Prostate gland (tissue), 2 donors: ENCODE measurements at regions not wholly inside any gene's neighbourhood (a gene's known extent, or its start where the extent isn't known, plus 50 kb on each side); places are given as distances from the start of the nearest gene placed in this dataset.

Experiments
- DNase-seq: peaks from one replicate; pipeline ENCODE4 v3.0.0-alpha.2; 2019; ENCODE audit warnings: low spot score
- H3K27ac ChIP-seq, 2 donors: fragments of 200-600 bp; sonication (generic); 2 replicates each; pipeline ENCODE4 v1.5.1; 2017 to 2019
- H3K27me3 ChIP-seq: fragments of 200-600 bp; sonication (generic); replicated peaks from 2 replicates; pipeline ENCODE4 v1.5.1; 2019; ENCODE audit not compliant: insufficient read depth
- H3K36me3 ChIP-seq, 2 donors: fragments of 200-600 bp; sonication (generic); 1 replicate in 1 of 2; 2 replicates in 1 of 2; pipeline versions ENCODE4 v1.5.1 to v1.8.1; 2017 to 2019
- H3K4me1 ChIP-seq: fragments of 200-600 bp; sonication (generic); replicated peaks from 2 replicates; pipeline ENCODE4 v1.5.1; 2019
- H3K4me3 ChIP-seq, 2 donors: fragments of 200-600 bp; sonication (generic); 2 replicates each; pipeline ENCODE4 v1.5.1; 2017 to 2019
- H3K9me3 ChIP-seq: fragments of 200-600 bp; sonication (generic); 2 replicates; pipeline ENCODE4 v1.5.1; 2017
- POLR2A ChIP-seq: fragments of 450-650 bp; IDR thresholded peaks from one replicate; pipeline ENCODE4 v1.6.1; 2016; ENCODE audit warnings: antibody characterized with exemption, mild to moderate bottlenecking
- POLR2AphosphoS5 ChIP-seq: sonication (generic); formaldehyde crosslinking; IDR thresholded peaks from one replicate; pipeline ENCODE4 v1.6.1; 2017; ENCODE audit warnings: antibody characterized with exemption
- WGBS: methylation state at CpG from one replicate; pipeline ENCODE4 v1.1.5; 2018; 5-methylcytosine and 5-hydroxymethylcytosine counted together
- intact Hi-C: fragments of 100-400 bp; cut with DNase I; formaldehyde crosslinking; loops from one replicate; pipeline ENCODE4 v1.14.2; 2022
- TF ChIP-seq, protein P1 (sequence below), 4 experiments: fragments of 200-600 bp in 2 of 4; fragments of 450-650 bp in 2 of 4; sonication (generic) in 2 of 4; IDR thresholded peaks; 1 replicate in 3 of 4; 2 replicates in 1 of 4; pipeline ENCODE4 v1.5.1; 2016 to 2019; ENCODE audit warnings: antibody characterized with exemption in 4 of 4, mild to moderate bottlenecking in 2 of 4, moderate library complexity in 2 of 4

DNA sequence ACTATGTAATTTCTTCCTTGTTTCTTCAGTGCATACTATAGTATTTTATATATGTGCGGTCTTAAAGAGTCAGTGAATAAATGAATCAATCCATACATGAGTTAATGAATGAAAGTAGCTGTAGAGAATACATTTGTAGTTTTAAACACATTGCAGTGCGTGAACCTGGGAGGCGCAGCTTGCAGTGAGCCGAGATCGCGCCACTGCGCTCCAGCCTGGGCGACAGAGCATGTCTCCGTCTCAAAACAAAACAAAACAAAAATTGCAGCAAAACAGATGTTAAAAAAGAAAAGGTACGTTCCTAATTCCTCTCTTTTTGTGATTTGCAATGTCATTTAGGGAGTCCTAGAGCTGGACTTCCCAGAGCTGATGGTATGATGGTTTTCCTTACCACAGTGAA lies 1144.8 kb upstream of the FANCL start:
- Histone ChIP-seq H3K36me3 (no peaks in the 10 kb centered on the region), H3K27ac (no peak overlapping the region), H3K4me3 (no peak overlapping the region), H3K9me3 (no peaks in the 10 kb centered on the region), H3K4me1 (no peaks in the 10 kb centered on the region), H3K27me3 (no peaks in the 10 kb centered on the region)
- 94% methylated on average over 10 of the region's 10 CpGs for WGBS
- DNase-seq: no peak
- intact Hi-C loops: no loop called here
- TF ChIP-seq, protein P1, sequence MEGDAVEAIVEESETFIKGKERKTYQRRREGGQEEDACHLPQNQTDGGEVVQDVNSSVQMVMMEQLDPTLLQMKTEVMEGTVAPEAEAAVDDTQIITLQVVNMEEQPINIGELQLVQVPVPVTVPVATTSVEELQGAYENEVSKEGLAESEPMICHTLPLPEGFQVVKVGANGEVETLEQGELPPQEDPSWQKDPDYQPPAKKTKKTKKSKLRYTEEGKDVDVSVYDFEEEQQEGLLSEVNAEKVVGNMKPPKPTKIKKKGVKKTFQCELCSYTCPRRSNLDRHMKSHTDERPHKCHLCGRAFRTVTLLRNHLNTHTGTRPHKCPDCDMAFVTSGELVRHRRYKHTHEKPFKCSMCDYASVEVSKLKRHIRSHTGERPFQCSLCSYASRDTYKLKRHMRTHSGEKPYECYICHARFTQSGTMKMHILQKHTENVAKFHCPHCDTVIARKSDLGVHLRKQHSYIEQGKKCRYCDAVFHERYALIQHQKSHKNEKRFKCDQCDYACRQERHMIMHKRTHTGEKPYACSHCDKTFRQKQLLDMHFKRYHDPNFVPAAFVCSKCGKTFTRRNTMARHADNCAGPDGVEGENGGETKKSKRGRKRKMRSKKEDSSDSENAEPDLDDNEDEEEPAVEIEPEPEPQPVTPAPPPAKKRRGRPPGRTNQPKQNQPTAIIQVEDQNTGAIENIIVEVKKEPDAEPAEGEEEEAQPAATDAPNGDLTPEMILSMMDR (IDR thresholded peaks at IDR 0.05): no peak
- TF ChIP-seq POLR2AphosphoS5 (no peak), POLR2A (no peak)

DNA sequence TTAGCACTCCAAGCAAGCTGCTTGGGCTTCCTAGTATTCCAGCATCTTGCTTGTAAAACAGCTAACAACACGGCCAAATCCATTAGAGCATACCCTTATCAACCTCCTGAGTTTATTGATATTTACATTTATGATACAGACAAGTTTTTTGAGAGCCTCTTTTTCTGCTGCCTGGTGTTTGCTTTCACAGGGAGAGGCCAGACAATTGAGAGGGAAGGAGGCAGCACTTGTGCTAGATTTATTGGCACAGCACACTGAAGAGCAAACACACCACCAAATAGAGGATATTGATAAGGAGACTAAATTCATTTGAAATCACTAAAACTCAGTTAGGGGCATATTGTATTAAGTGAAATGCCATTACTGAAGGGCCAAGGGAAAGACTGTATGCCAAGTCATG lies 1142.3 kb upstream of the FANCL start:
- 14% methylated on average over 1 of the region's 1 CpG for WGBS
- Histone ChIP-seq H3K27ac (no peak overlapping the region), H3K36me3 (no peaks in the 10 kb centered on the region), H3K9me3 (no peaks in the 10 kb centered on the region), H3K4me3 (no peak overlapping the region), H3K4me1 (no peaks in the 10 kb centered on the region), H3K27me3 (no peaks in the 10 kb centered on the region)
- DNase-seq: no peak
- TF ChIP-seq, protein P1 (IDR thresholded peaks at IDR 0.05): no peak
- TF ChIP-seq POLR2AphosphoS5 (no peak), POLR2A (no peak)
- intact Hi-C loops: no loop called here

- intact Hi-C loops: no loop called here
- no peak for TF ChIP-seq POLR2A
- TF ChIP-seq, protein P1 (IDR thresholded peaks at IDR 0.05): no peak
- no peak for TF ChIP-seq POLR2AphosphoS5
Observed at GRCh38 chr2:59378127-59378526, 1137.0 kb upstream of the FANCL start.

DNA sequence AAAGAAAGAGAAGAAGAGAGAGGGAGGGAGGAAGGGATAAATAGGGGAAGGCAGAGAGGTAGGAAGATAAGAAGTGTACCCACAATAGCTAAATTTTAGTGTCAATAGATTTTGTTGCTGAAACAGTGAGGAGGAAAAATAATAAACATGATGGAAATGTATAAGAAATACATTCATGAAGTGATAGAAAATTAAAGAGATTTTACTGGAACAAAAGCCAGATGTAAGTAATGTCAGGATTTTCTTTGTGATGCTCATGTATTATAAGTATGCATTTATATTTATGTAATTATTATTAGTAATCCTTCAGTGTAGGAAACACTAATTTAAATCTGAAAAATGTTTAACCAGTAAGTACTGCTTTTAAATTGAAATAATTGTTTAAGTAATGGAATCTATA lies 1125.2 kb upstream of the FANCL start:
- Histone ChIP-seq H3K9me3 (no peaks in the 10 kb centered on the region), H3K36me3 (no peaks in the 10 kb centered on the region), H3K4me3 (no peak overlapping the region), H3K27me3 (no peaks in the 10 kb centered on the region), H3K4me1 (no peaks in the 10 kb centered on the region), H3K27ac (no peak overlapping the region)
- intact Hi-C loops: no loop called here
- TF ChIP-seq POLR2A: no peak
- TF ChIP-seq, protein P1 (IDR thresholded peaks at IDR 0.05): no peak
- TF ChIP-seq POLR2AphosphoS5: no peak
- no peak for DNase-seq

More at GRCh38 chr2:59378127-59378526, 1137.0 kb upstream of the FANCL start:
- DNase-seq: no peak
- Histone ChIP-seq H3K27ac (no peak overlapping the region), H3K36me3 (no peaks in the 10 kb centered on the region), H3K4me3 (no peak overlapping the region), H3K4me1 (no peaks in the 10 kb centered on the region), H3K27me3 (peaks cover 2% of the 10 kb centered on the region), H3K9me3 (no peaks in the 10 kb centered on the region)
- 94% methylated on average over 1 of the region's 1 CpG for WGBS

GRCh38 chr2:59354498-59354897 lies 1113.4 kb upstream of the FANCL start:
- Histone ChIP-seq H3K27ac (no peak overlapping the region), H3K36me3 (no peaks in the 10 kb centered on the region), H3K4me1 (no peaks in the 10 kb centered on the region), H3K9me3 (no peaks in the 10 kb centered on the region), H3K27me3 (no peaks in the 10 kb centered on the region), H3K4me3 (no peak overlapping the region)
- intact Hi-C loops: no loop called here
- 93% methylated on average over 3 of the region's 3 CpGs for WGBS
- no peak for DNase-seq
- TF ChIP-seq, protein P1 (IDR thresholded peaks at IDR 0.05): no peak
- TF ChIP-seq POLR2AphosphoS5 (no peak), POLR2A (no peak)
